Astrocyte (in vitro differentiated cells and primary cell): ENCODE measurements at regions not wholly inside any gene's neighbourhood (a gene's known extent, or its start where the extent isn't known, plus 50 kb on each side); places are given as distances from the start of the nearest gene placed in this dataset.

Experiments
- CTCF ChIP-seq: IDR thresholded peaks from 2 replicates; pipeline ENCODE4 v1.5.1; 2011; ENCODE audit warnings: low read depth, mild to moderate bottlenecking, inconsistent platforms, low read length, moderate library complexity; ENCODE audit not compliant: insufficient read depth
- EZH2 ChIP-seq: IDR thresholded peaks from 2 replicates; pipeline ENCODE4 v1.6.1; 2012; ENCODE audit warnings: mild to moderate bottlenecking, low read length, inconsistent platforms; ENCODE audit not compliant: insufficient read depth

GRCh38 chr3:8112587-8112986, 389.0 kb upstream of the LMCD1 start:
- TF ChIP-seq CTCF (no peak), EZH2 (no peak)
